ENCODE measurements at regions not wholly inside any gene's neighbourhood (a gene's known extent, or its start where the extent isn't known, plus 50 kb on each side); places are given as distances from the start of the nearest gene placed in this dataset.

DNA sequence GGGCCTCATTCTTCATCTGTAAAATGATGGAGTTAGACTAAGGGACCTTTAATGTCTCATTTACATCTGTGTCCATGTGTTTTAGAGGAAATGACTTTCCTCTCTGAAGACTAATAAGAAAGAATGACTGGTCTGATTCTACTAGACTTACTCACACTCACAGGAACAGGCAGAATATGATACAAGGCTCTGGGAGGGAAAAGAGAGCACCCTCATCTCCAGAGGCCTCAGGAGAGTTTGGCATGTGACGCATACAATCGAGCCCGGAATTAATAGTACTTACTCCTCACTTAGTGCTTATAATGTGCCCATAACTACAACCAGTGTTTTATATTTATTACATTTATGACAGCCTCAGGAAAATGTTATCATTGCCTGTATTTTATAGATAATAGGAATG, 608.7 kb downstream of the KCTD16 start:
- H3K36me3 ChIP-seq (ENCODE audit: insufficient read depth, low read length), result no peaks in the 10 kb centered on the region
- H3K9ac ChIP-seq (ENCODE audit: low read depth, low read length, poor library complexity, severe bottlenecking), result no peak overlapping the region
- no peaks in the 10 kb centered on the region for H3K9me2 ChIP-seq (replicated peaks; ENCODE audit: low read depth, low read length)
- no peaks in the 10 kb centered on the region for H3K4me1 ChIP-seq (ENCODE audit: insufficient read depth, low read length, poor library complexity, severe bottlenecking)
- no peak for TF ChIP-seq EZH2phosphoT487 (IDR thresholded peaks at IDR 0.05; ENCODE audit: borderline replicate concordance)
- TF ChIP-seq, protein P1, sequence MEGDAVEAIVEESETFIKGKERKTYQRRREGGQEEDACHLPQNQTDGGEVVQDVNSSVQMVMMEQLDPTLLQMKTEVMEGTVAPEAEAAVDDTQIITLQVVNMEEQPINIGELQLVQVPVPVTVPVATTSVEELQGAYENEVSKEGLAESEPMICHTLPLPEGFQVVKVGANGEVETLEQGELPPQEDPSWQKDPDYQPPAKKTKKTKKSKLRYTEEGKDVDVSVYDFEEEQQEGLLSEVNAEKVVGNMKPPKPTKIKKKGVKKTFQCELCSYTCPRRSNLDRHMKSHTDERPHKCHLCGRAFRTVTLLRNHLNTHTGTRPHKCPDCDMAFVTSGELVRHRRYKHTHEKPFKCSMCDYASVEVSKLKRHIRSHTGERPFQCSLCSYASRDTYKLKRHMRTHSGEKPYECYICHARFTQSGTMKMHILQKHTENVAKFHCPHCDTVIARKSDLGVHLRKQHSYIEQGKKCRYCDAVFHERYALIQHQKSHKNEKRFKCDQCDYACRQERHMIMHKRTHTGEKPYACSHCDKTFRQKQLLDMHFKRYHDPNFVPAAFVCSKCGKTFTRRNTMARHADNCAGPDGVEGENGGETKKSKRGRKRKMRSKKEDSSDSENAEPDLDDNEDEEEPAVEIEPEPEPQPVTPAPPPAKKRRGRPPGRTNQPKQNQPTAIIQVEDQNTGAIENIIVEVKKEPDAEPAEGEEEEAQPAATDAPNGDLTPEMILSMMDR (conservative IDR thresholded peaks at IDR 0.05; ENCODE audit: low read length), result no peak
- no peaks in the 10 kb centered on the region for H3K79me2 ChIP-seq (ENCODE audit: insufficient read depth, low read length)
- H3F3A ChIP-seq (ENCODE audit: low read depth), result no peaks in the 10 kb centered on the region
- no peaks in the 10 kb centered on the region for H4K20me1 ChIP-seq (ENCODE audit: insufficient read depth, low read length, poor library complexity, severe bottlenecking)
- no peaks in the 10 kb centered on the region for H3K27me3 ChIP-seq (ENCODE audit: insufficient read depth, low read length, poor library complexity, severe bottlenecking)
- H3K4me2 ChIP-seq (ENCODE audit: low read depth, low read length, poor library complexity, severe bottlenecking), result no peak overlapping the region
- H3K9me3 ChIP-seq (ENCODE audit: insufficient read depth, low read depth, low read length), result no peaks in the 10 kb centered on the region; the same call in 1 of the 2 replicates
- no peak overlapping the region for H3K4me3 ChIP-seq (ENCODE audit: low read length, poor library complexity, severe bottlenecking)
- H2AFZ ChIP-seq (ENCODE audit: low read length), result no peak overlapping the region

DNA sequence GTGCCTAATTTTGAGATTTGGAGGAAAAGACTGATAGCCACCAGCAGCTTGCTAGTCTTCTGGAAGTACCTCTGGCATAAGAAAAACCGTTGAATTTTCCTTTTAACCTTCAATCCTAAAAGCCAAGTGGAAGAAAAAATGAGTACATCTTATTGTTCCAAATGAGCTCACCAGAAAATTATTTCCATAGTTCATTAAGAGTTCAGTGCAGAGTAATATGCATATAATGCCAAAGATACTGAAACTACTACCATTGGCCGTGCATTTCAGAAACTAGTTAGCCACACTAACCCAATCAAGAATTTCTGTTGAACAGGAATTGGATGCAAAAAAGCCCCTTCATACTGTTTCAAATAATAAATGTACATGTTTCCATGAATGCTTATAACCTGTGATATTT, 607.9 kb downstream of the KCTD16 start:
- Histone ChIP-seq H4K20me1 (ENCODE audit: insufficient read depth, low read length, poor library complexity, severe bottlenecking) (no peaks in the 10 kb centered on the region), H3K9me2 (replicated peaks; ENCODE audit: low read depth, low read length) (no peaks in the 10 kb centered on the region), H2AFZ (ENCODE audit: low read length) (no peak overlapping the region), H3K4me1 (ENCODE audit: insufficient read depth, low read length, poor library complexity, severe bottlenecking) (no peaks in the 10 kb centered on the region), H3K9me3 (ENCODE audit: insufficient read depth, low read depth, low read length) (no peaks in the 10 kb centered on the region), H3F3A (ENCODE audit: low read depth) (no peaks in the 10 kb centered on the region), H3K79me2 (ENCODE audit: insufficient read depth, low read length) (no peaks in the 10 kb centered on the region), H3K9ac (ENCODE audit: low read depth, low read length, poor library complexity, severe bottlenecking) (no peak overlapping the region), H3K36me3 (ENCODE audit: insufficient read depth, low read length) (no peaks in the 10 kb centered on the region), H3K4me2 (ENCODE audit: low read depth, low read length, poor library complexity, severe bottlenecking) (no peak overlapping the region), H3K27me3 (ENCODE audit: insufficient read depth, low read length, poor library complexity, severe bottlenecking) (no peaks in the 10 kb centered on the region), H3K4me3 (ENCODE audit: low read length, poor library complexity, severe bottlenecking) (no peak overlapping the region)
- TF ChIP-seq, protein P1 (conservative IDR thresholded peaks at IDR 0.05; ENCODE audit: low read length), result no peak
- no peak for TF ChIP-seq EZH2phosphoT487 (IDR thresholded peaks at IDR 0.05; ENCODE audit: borderline replicate concordance)

DNA sequence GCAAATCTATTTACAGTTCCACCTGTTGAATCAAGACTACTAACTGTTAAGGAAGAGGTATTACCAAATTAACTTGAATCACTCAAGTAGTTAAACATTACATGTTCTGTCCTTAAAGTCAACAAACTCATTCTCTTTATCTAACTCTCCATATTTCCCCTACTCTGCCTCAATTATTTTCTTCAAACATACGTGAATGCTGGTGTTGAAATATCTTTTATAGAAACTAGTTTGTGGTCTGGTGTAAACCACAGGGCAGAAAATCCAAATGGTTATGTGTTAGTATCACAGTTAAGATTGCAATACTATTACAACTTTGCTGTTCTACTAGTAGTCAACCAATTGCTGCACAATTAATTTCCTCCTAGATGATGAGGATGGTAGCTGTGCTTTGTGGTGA, 603.5 kb downstream of the KCTD16 start:
- Histone ChIP-seq H3F3A (ENCODE audit: low read depth) (no peaks in the 10 kb centered on the region), H2AFZ (ENCODE audit: low read length) (no peak overlapping the region), H3K4me2 (ENCODE audit: low read depth, low read length, poor library complexity, severe bottlenecking) (no peak overlapping the region), H3K4me3 (ENCODE audit: low read length, poor library complexity, severe bottlenecking) (no peak overlapping the region), H3K9me2 (replicated peaks; ENCODE audit: low read depth, low read length) (no peaks in the 10 kb centered on the region), H3K36me3 (ENCODE audit: insufficient read depth, low read length) (no peaks in the 10 kb centered on the region), H3K27me3 (ENCODE audit: insufficient read depth, low read length, poor library complexity, severe bottlenecking) (no peaks in the 10 kb centered on the region), H3K9me3 (ENCODE audit: insufficient read depth, low read depth, low read length) (no peaks in the 10 kb centered on the region; the same call in 1 of the 2 replicates), H3K4me1 (ENCODE audit: insufficient read depth, low read length, poor library complexity, severe bottlenecking) (no peaks in the 10 kb centered on the region), H3K9ac (ENCODE audit: low read depth, low read length, poor library complexity, severe bottlenecking) (no peak overlapping the region), H4K20me1 (ENCODE audit: insufficient read depth, low read length, poor library complexity, severe bottlenecking) (no peaks in the 10 kb centered on the region), H3K79me2 (ENCODE audit: insufficient read depth, low read length) (no peaks in the 10 kb centered on the region)
- TF ChIP-seq EZH2phosphoT487 (IDR thresholded peaks at IDR 0.05; ENCODE audit: borderline replicate concordance), result no peak
- TF ChIP-seq, protein P1 (conservative IDR thresholded peaks at IDR 0.05; ENCODE audit: low read length), result no peak
